ENCODE measurements at regions not wholly inside any gene's neighbourhood (a gene's known extent, or its start where the extent isn't known, plus 50 kb on each side); places are given as distances from the start of the nearest gene placed in this dataset.

GRCh38 chr1:4265836-4266235 is 365.8 kb upstream of the C1orf174 start:
- Histone ChIP-seq H3K27ac (no peak overlapping the region), H3K27me3 (ENCODE audit: low read depth) (peaks cover 11% of the 10 kb centered on the region), H3K9me3 (no peaks in the 10 kb centered on the region), H3K36me3 (no peaks in the 10 kb centered on the region), H3K4me1 (no peaks in the 10 kb centered on the region), H3K4me3 (no peak overlapping the region)
- DNase-seq (no peak), ATAC-seq (no peak)
- intact Hi-C loops (cut with DNase I): no loop called here
- no peak for TF ChIP-seq CTCF (IDR thresholded peaks at IDR 0.05)

GRCh38 chr1:4267381-4268261 is 367.5 kb upstream of the C1orf174 start:
- Histone ChIP-seq H3K4me3 (no peak overlapping the region), H3K9me3 (no peaks in the 10 kb centered on the region), H3K27ac (no peak overlapping the region), H3K27me3 (ENCODE audit: low read depth) (peaks cover 11% of the 10 kb centered on the region), H3K36me3 (no peaks in the 10 kb centered on the region), H3K4me1 (no peaks in the 10 kb centered on the region)
- intact Hi-C loops (cut with DNase I): no loop called here
- ATAC-seq (no peak), DNase-seq (no peak)
- TF ChIP-seq CTCF (IDR thresholded peaks at IDR 0.05): no peak

GRCh38 chr1:4268262-4268888 is 368.3 kb upstream of the C1orf174 start:
- Histone ChIP-seq H3K4me1 (no peaks in the 10 kb centered on the region), H3K27ac (no peak overlapping the region), H3K9me3 (no peaks in the 10 kb centered on the region), H3K36me3 (no peaks in the 10 kb centered on the region), H3K4me3 (no peak overlapping the region), H3K27me3 (ENCODE audit: low read depth) (peaks cover 11% of the 10 kb centered on the region)
- TF ChIP-seq CTCF (IDR thresholded peaks at IDR 0.05): no peak
- no peak for ATAC-seq
- intact Hi-C loops (cut with DNase I): no loop called here
- no peak for DNase-seq

DNA sequence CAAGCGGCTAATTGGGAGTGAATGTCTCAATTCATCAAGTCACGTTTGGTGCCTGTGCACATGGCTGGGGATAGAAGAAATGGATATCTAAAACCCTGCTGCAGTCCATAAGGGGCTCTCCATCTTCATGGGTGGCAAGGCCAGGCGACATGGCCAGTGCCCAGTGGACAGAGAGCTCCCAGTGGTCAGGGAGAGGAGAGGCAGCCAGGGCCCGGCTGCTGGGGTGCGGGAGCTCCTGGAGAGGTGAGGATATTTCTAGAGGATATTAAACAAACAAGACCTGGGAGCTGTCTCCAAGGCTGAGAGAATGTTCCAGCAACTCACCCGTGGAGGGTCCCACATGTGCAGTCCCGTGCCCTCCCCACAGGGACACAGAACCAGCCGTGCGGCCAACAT is 368.8 kb upstream of the C1orf174 start:
- intact Hi-C loops (cut with DNase I): no loop called here
- ATAC-seq: no peak
- no peaks in the 10 kb centered on the region for H3K9me3 ChIP-seq
- peaks cover 11% of the 10 kb centered on the region for H3K27me3 ChIP-seq (ENCODE audit: low read depth)
- no peaks in the 10 kb centered on the region for H3K36me3 ChIP-seq
- no peaks in the 10 kb centered on the region for H3K4me1 ChIP-seq
- no peak for TF ChIP-seq CTCF (IDR thresholded peaks at IDR 0.05)
- H3K27ac ChIP-seq: no peak overlapping the region
- H3K4me3 ChIP-seq: no peak overlapping the region
- DNase-seq: no peak

DNA sequence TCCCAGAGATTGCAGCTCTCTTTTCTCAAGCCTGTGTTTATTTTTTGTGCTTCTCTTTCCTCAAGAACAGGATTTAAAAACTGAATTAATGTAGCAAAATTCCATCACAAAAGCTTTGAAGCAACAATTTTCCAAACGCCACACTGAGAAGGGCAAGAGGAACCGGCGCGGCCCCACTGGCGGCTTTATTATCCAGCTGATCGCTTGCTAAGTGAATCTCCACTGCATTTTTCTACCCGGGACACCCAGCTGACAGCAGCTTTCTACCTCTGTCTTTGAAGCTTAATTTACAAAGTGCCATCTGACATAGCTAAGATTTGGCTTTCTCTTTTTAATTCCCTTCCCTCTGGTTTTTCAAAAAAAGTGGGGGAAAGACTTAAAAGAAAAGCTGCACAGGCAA is 369.3 kb upstream of the C1orf174 start:
- Histone ChIP-seq H3K36me3 (no peaks in the 10 kb centered on the region), H3K27ac (no peak overlapping the region), H3K9me3 (no peaks in the 10 kb centered on the region), H3K27me3 (ENCODE audit: low read depth) (peaks cover 11% of the 10 kb centered on the region), H3K4me1 (no peaks in the 10 kb centered on the region), H3K4me3 (no peak overlapping the region)
- DNase-seq (no peak), ATAC-seq (no peak)
- intact Hi-C loops (cut with DNase I): no loop called here
- no peak for TF ChIP-seq CTCF (IDR thresholded peaks at IDR 0.05)

Data from lower lobe of right lung (tissue), 2 donors.